ENCODE measurements at regions not wholly inside any gene's neighbourhood (a gene's known extent, or its start where the extent isn't known, plus 50 kb on each side); places are given as distances from the start of the nearest gene placed in this dataset.

GRCh38 chr5:13214182-13214581 is 730.3 kb downstream of the DNAH5 start:
- H3K4me1 Mint-ChIP-seq (ENCODE audit: insufficient read depth, unreplicated experiment), result no peaks in the 10 kb centered on the region
- no peak for TF ChIP-seq CTCF (IDR thresholded peaks at IDR 0.05; ENCODE audit: unreplicated experiment)
- CTCF ChIA-PET, result interaction anchor here (0.6 kb wide), 1 partner anchor 264 kb away, joined by 3 read pairs; no protein-coding TSS in a partner anchor
- DNase-seq (ENCODE audit: unreplicated experiment), result no peak
- H3K4me3 Mint-ChIP-seq (ENCODE audit: unreplicated experiment), result no peak overlapping the region
- POLR2A ChIA-PET, result no interaction called here
- H3K27ac Mint-ChIP-seq (ENCODE audit: low read depth, unreplicated experiment), result no peak overlapping the region
- BruUV-seq (replicated peaks), result no TSS peak
- intact Hi-C loops (cut with micrococcal nuclease), result no loop called here
- no peaks in the 10 kb centered on the region for H3K27me3 Mint-ChIP-seq (ENCODE audit: insufficient read depth, unreplicated experiment)
- H3K9me3 Mint-ChIP-seq (ENCODE audit: unreplicated experiment), result no peaks in the 10 kb centered on the region
- H3K36me3 Mint-ChIP-seq (ENCODE audit: insufficient read depth, unreplicated experiment), result no peaks in the 10 kb centered on the region

- intact Hi-C loops (cut with micrococcal nuclease), result no loop called here
- H3K4me1 Mint-ChIP-seq (ENCODE audit: insufficient read depth, unreplicated experiment), result no peaks in the 10 kb centered on the region
- peaks cover 6% of the 10 kb centered on the region for H3K9me3 Mint-ChIP-seq (ENCODE audit: unreplicated experiment)
- H3K27me3 Mint-ChIP-seq (ENCODE audit: insufficient read depth, unreplicated experiment), result no peaks in the 10 kb centered on the region
- H3K27ac Mint-ChIP-seq (ENCODE audit: low read depth, unreplicated experiment), result no peak overlapping the region
- H3K36me3 Mint-ChIP-seq (ENCODE audit: insufficient read depth, unreplicated experiment), result no peaks in the 10 kb centered on the region
- no TSS peak for BruUV-seq (replicated peaks)
- no peak overlapping the region for H3K4me3 Mint-ChIP-seq (ENCODE audit: unreplicated experiment)
- no peak for TF ChIP-seq CTCF (IDR thresholded peaks at IDR 0.05; ENCODE audit: unreplicated experiment)
- DNase-seq (ENCODE audit: unreplicated experiment), result no peak
- POLR2A ChIA-PET, result no interaction called here
- CTCF ChIA-PET, result no interaction called here
These were observed 731.6 kb downstream of the DNAH5 start for GRCh38 chr5:13212886-13213285.

- H3K4me3 Mint-ChIP-seq (ENCODE audit: unreplicated experiment), result no peak overlapping the region
- H3K9me3 Mint-ChIP-seq (ENCODE audit: unreplicated experiment), result peaks cover 6% of the 10 kb centered on the region
- no peak for TF ChIP-seq CTCF (IDR thresholded peaks at IDR 0.05; ENCODE audit: unreplicated experiment)
- no peaks in the 10 kb centered on the region for H3K36me3 Mint-ChIP-seq (ENCODE audit: insufficient read depth, unreplicated experiment)
- ChIA-PET POLR2A (no interaction called here), CTCF (no interaction called here)
- no peaks in the 10 kb centered on the region for H3K27me3 Mint-ChIP-seq (ENCODE audit: insufficient read depth, unreplicated experiment)
- intact Hi-C loops (cut with micrococcal nuclease), result no loop called here
- H3K27ac Mint-ChIP-seq (ENCODE audit: low read depth, unreplicated experiment), result no peak overlapping the region
- no peak for DNase-seq (ENCODE audit: unreplicated experiment)
- BruUV-seq (replicated peaks), result no TSS peak
- H3K4me1 Mint-ChIP-seq (ENCODE audit: insufficient read depth, unreplicated experiment), result no peaks in the 10 kb centered on the region
These were observed 733.4 kb downstream of the DNAH5 start for GRCh38 chr5:13211064-13211463.

GRCh38 chr5:13207112-13207511 is 737.4 kb downstream of the DNAH5 start:
- Mint-ChIP-seq H3K27me3 (ENCODE audit: insufficient read depth, unreplicated experiment) (no peaks in the 10 kb centered on the region), H3K4me3 (ENCODE audit: unreplicated experiment) (no peak overlapping the region), H3K4me1 (ENCODE audit: insufficient read depth, unreplicated experiment) (no peaks in the 10 kb centered on the region), H3K9me3 (ENCODE audit: unreplicated experiment) (peaks cover 6% of the 10 kb centered on the region), H3K27ac (ENCODE audit: low read depth, unreplicated experiment) (no peak overlapping the region), H3K36me3 (ENCODE audit: insufficient read depth, unreplicated experiment) (no peaks in the 10 kb centered on the region)
- no peak for TF ChIP-seq CTCF (IDR thresholded peaks at IDR 0.05; ENCODE audit: unreplicated experiment)
- CTCF ChIA-PET, result no interaction called here
- intact Hi-C loops (cut with micrococcal nuclease), result no loop called here
- BruUV-seq (replicated peaks), result no TSS peak
- peak; percentile 4 for DNase-seq (ENCODE audit: unreplicated experiment)
- POLR2A ChIA-PET, result no interaction called here

Measured in MCF 10A (cell line).